ENCODE measurements at regions not wholly inside any gene's neighbourhood (a gene's known extent, or its start where the extent isn't known, plus 50 kb on each side); places are given as distances from the start of the nearest gene placed in this dataset.

- H3K27me3 Mint-ChIP-seq: no peaks in the 10 kb centered on the region
- no peaks in the 10 kb centered on the region for H3K36me3 Mint-ChIP-seq (ENCODE audit: low read depth)
- H3K4me3 Mint-ChIP-seq: no peak overlapping the region
- H3K4me1 Mint-ChIP-seq: no peaks in the 10 kb centered on the region
- no peak for ATAC-seq (replicated peaks)
- no peak overlapping the region for H3K27ac Mint-ChIP-seq
- H3K9me3 Mint-ChIP-seq: peaks cover 11% of the 10 kb centered on the region
These were observed 384.9 kb upstream of the DCC start for GRCh38 chr18:51955136-51955535.

- H3K4me3 Mint-ChIP-seq: no peak overlapping the region
- no peak for ATAC-seq (replicated peaks)
- H3K27ac Mint-ChIP-seq: no peak overlapping the region
- H3K4me1 Mint-ChIP-seq: no peaks in the 10 kb centered on the region
- H3K36me3 Mint-ChIP-seq (ENCODE audit: low read depth): no peaks in the 10 kb centered on the region
- H3K9me3 Mint-ChIP-seq: peaks cover 11% of the 10 kb centered on the region
- no peaks in the 10 kb centered on the region for H3K27me3 Mint-ChIP-seq
These were observed 383.0 kb upstream of the DCC start for GRCh38 chr18:51957001-51957400.

- Mint-ChIP-seq H3K36me3 (ENCODE audit: low read depth) (no peaks in the 10 kb centered on the region), H3K4me1 (no peaks in the 10 kb centered on the region), H3K4me3 (no peak overlapping the region), H3K27ac (no peak overlapping the region), H3K27me3 (no peaks in the 10 kb centered on the region), H3K9me3 (peaks cover 4% of the 10 kb centered on the region)
- ATAC-seq (replicated peaks): no peak
These were observed 359.9 kb upstream of the DCC start for GRCh38 chr18:51980101-51980500.

- Mint-ChIP-seq H3K36me3 (ENCODE audit: low read depth) (no peaks in the 10 kb centered on the region), H3K27ac (no peak overlapping the region), H3K4me3 (no peak overlapping the region), H3K27me3 (no peaks in the 10 kb centered on the region), H3K4me1 (no peaks in the 10 kb centered on the region), H3K9me3 (peaks cover 4% of the 10 kb centered on the region)
- ATAC-seq (replicated peaks): no peak
These were observed 351.7 kb upstream of the DCC start for GRCh38 chr18:51988277-51988676.

GRCh38 chr18:51997129-51997528, 342.9 kb upstream of the DCC start:
- no peaks in the 10 kb centered on the region for H3K4me1 Mint-ChIP-seq
- H3K36me3 Mint-ChIP-seq (ENCODE audit: low read depth): no peaks in the 10 kb centered on the region

GRCh38 chr18:51998066-51998465, 341.9 kb upstream of the DCC start:
- Mint-ChIP-seq H3K4me3 (no peak overlapping the region), H3K27me3 (no peaks in the 10 kb centered on the region), H3K9me3 (no peaks in the 10 kb centered on the region), H3K4me1 (no peaks in the 10 kb centered on the region), H3K27ac (no peak overlapping the region), H3K36me3 (ENCODE audit: low read depth) (no peaks in the 10 kb centered on the region)
- ATAC-seq (replicated peaks): no peak

More at GRCh38 chr18:51997129-51997528, 342.9 kb upstream of the DCC start:
- Mint-ChIP-seq H3K27me3 (no peaks in the 10 kb centered on the region), H3K9me3 (no peaks in the 10 kb centered on the region), H3K4me3 (no peak overlapping the region), H3K27ac (no peak overlapping the region)
- ATAC-seq (replicated peaks): no peak

- ATAC-seq (replicated peaks): no peak
- no peaks in the 10 kb centered on the region for H3K9me3 Mint-ChIP-seq
- H3K4me3 Mint-ChIP-seq: no peak overlapping the region
- no peaks in the 10 kb centered on the region for H3K4me1 Mint-ChIP-seq
- no peak overlapping the region for H3K27ac Mint-ChIP-seq
- H3K36me3 Mint-ChIP-seq (ENCODE audit: low read depth): no peaks in the 10 kb centered on the region
- no peaks in the 10 kb centered on the region for H3K27me3 Mint-ChIP-seq
These were observed 341.3 kb upstream of the DCC start for GRCh38 chr18:51998711-51999110.

- H3K4me1 Mint-ChIP-seq: no peaks in the 10 kb centered on the region
These were observed 340.6 kb upstream of the DCC start for GRCh38 chr18:51999351-51999750.

GRCh38 chr18:52000435-52000834, 339.6 kb upstream of the DCC start:
- H3K36me3 Mint-ChIP-seq (ENCODE audit: low read depth): no peaks in the 10 kb centered on the region
- no peaks in the 10 kb centered on the region for H3K4me1 Mint-ChIP-seq
- ATAC-seq (replicated peaks): no peak
- H3K27me3 Mint-ChIP-seq: no peaks in the 10 kb centered on the region
- H3K4me3 Mint-ChIP-seq: no peak overlapping the region
- H3K27ac Mint-ChIP-seq: no peak overlapping the region
- H3K9me3 Mint-ChIP-seq: no peaks in the 10 kb centered on the region

More at GRCh38 chr18:51999351-51999750, 340.6 kb upstream of the DCC start:
- H3K27me3 Mint-ChIP-seq: no peaks in the 10 kb centered on the region
- no peak overlapping the region for H3K27ac Mint-ChIP-seq
- H3K36me3 Mint-ChIP-seq (ENCODE audit: low read depth): no peaks in the 10 kb centered on the region
- no peak for ATAC-seq (replicated peaks)
- no peaks in the 10 kb centered on the region for H3K9me3 Mint-ChIP-seq
- no peak overlapping the region for H3K4me3 Mint-ChIP-seq

- Mint-ChIP-seq H3K27ac (no peak overlapping the region), H3K4me3 (no peak overlapping the region), H3K27me3 (no peaks in the 10 kb centered on the region), H3K36me3 (ENCODE audit: low read depth) (no peaks in the 10 kb centered on the region), H3K4me1 (no peaks in the 10 kb centered on the region), H3K9me3 (no peaks in the 10 kb centered on the region)
- no peak for ATAC-seq (replicated peaks)
These were observed 338.9 kb upstream of the DCC start for GRCh38 chr18:52001106-52001505.

- Mint-ChIP-seq H3K27ac (no peak overlapping the region), H3K36me3 (ENCODE audit: low read depth) (no peaks in the 10 kb centered on the region), H3K4me3 (no peak overlapping the region), H3K27me3 (no peaks in the 10 kb centered on the region), H3K4me1 (no peaks in the 10 kb centered on the region), H3K9me3 (peaks cover 6% of the 10 kb centered on the region)
- ATAC-seq (replicated peaks): no peak
These were observed 337.4 kb upstream of the DCC start for GRCh38 chr18:52002600-52002999.

GRCh38 chr18:52007105-52007504, 332.9 kb upstream of the DCC start:
- Mint-ChIP-seq H3K36me3 (ENCODE audit: low read depth) (no peaks in the 10 kb centered on the region), H3K9me3 (peaks cover 10% of the 10 kb centered on the region), H3K4me1 (no peaks in the 10 kb centered on the region), H3K27me3 (no peaks in the 10 kb centered on the region), H3K4me3 (no peak overlapping the region), H3K27ac (no peak overlapping the region)
- ATAC-seq (replicated peaks): no peak

GRCh38 chr18:52008330-52008729, 331.7 kb upstream of the DCC start:
- no peaks in the 10 kb centered on the region for H3K36me3 Mint-ChIP-seq (ENCODE audit: low read depth)
- H3K4me1 Mint-ChIP-seq: no peaks in the 10 kb centered on the region
- no peak overlapping the region for H3K4me3 Mint-ChIP-seq
- H3K27me3 Mint-ChIP-seq: no peaks in the 10 kb centered on the region
- ATAC-seq (replicated peaks): no peak
- H3K27ac Mint-ChIP-seq: no peak overlapping the region
- peaks cover 10% of the 10 kb centered on the region for H3K9me3 Mint-ChIP-seq

- Mint-ChIP-seq H3K27me3 (no peaks in the 10 kb centered on the region), H3K4me3 (no peak overlapping the region), H3K27ac (no peak overlapping the region), H3K9me3 (peaks cover 10% of the 10 kb centered on the region), H3K4me1 (no peaks in the 10 kb centered on the region), H3K36me3 (ENCODE audit: low read depth) (no peaks in the 10 kb centered on the region)
- ATAC-seq (replicated peaks): no peak
These were observed 331.3 kb upstream of the DCC start for GRCh38 chr18:52008736-52009135.

- Mint-ChIP-seq H3K4me3 (no peak overlapping the region), H3K27me3 (no peaks in the 10 kb centered on the region), H3K4me1 (no peaks in the 10 kb centered on the region), H3K9me3 (peaks cover 10% of the 10 kb centered on the region), H3K27ac (no peak overlapping the region), H3K36me3 (ENCODE audit: low read depth) (no peaks in the 10 kb centered on the region)
- ATAC-seq (replicated peaks): no peak
These were observed 330.0 kb upstream of the DCC start for GRCh38 chr18:52009958-52010357.

GRCh38 chr18:52045946-52046675, 293.9 kb upstream of the DCC start:
- Mint-ChIP-seq H3K36me3 (ENCODE audit: low read depth) (no peaks in the 10 kb centered on the region), H3K4me3 (no peak overlapping the region)
- ATAC-seq (replicated peaks): no peak

More at GRCh38 chr18:52045946-52046675, 293.9 kb upstream of the DCC start:
- peaks cover 3% of the 10 kb centered on the region for H3K9me3 Mint-ChIP-seq
- no peak overlapping the region for H3K27ac Mint-ChIP-seq
- H3K4me1 Mint-ChIP-seq: no peaks in the 10 kb centered on the region
- H3K27me3 Mint-ChIP-seq: no peaks in the 10 kb centered on the region

Measured in activated T-helper 17 cell treated with anti-CD3 and anti-CD28 coated beads, Interleukin-2, amount 50 U/mL, for 72 hours (primary cell).